T-helper 1 cell treated with Interleukin-12 subunit alpha and Interleukin-12 subunit beta and Interleukin-4 antibody, amounts not matched to agents 30 ng/mL and 1 ng/mL, for 36 hours (primary cell): ENCODE measurements at regions not wholly inside any gene's neighbourhood (a gene's known extent, or its start where the extent isn't known, plus 50 kb on each side); places are given as distances from the start of the nearest gene placed in this dataset.

Experiments used
- intact Hi-C: fragments of 100-400 bp; cut with micrococcal nuclease; formaldehyde crosslinking; loops from one replicate; pipeline ENCODE4 v1.15.1; 2024

DNA sequence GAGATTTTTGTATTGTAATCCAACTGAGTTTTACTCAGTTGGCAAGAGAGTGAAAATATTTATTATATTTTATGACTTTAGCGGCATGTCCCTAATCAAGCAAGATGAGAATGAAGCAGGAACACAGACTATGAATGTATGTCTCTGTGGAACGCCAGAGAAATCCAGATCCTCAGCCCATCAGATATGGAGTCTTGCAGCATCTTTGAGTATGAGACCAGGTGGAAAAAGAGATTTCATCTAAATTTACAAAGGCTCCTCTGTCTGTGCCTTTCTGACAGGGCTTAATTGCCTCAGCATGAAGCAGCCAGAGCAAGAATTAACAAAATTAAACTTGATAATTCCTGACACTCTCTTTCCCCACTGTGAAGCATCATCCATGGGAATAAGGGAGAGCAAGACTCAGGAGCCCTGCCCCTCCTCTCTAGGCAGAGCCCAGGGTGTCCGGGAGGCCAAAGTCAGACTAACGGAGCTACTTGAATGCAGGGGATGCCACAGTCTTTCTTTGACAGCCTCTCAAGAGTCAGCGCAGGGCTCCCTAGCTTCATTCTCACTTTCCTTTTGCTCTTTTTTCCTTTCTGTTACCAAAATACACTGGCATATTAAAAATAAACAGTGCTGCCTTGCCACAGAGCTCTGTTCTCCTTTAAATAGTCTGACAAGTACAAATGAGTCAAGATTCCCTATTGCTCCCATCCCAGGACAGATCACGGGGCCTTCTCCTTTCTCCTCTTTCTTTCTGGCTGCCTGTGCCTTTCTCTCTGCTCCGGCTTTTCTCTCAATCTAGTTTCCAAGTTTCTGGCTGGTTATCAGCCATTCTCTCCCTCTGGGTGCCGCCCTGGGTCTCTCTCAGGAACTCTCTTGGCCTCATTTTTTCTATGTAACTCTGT lies 132.2 kb upstream of the INHBA start:
- intact Hi-C loops, result no loop called here

- intact Hi-C loops, result no loop called here
These were observed 130.1 kb upstream of the INHBA start for GRCh38 chr7:41832941-41833340.

DNA sequence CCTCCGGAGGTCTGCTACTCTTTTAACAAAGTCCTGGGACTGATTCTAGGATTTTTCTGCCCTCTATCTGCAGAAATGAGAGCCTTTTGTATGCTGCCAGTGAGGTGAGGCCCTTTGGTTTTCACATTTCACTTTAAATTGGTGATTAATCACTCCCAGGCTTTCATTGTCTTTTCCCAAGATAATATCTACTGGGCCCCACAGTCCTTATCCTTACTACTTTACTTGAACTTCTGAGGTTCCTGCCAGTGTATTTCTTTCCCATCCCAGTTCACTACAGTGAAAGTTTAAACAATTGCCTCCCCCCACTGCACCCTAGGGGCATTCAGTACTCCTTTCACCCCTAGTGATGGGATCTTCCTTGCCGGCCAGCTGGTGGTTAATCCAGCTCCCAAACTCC lies 127.4 kb upstream of the INHBA start:
- intact Hi-C loops, result no loop called here

DNA sequence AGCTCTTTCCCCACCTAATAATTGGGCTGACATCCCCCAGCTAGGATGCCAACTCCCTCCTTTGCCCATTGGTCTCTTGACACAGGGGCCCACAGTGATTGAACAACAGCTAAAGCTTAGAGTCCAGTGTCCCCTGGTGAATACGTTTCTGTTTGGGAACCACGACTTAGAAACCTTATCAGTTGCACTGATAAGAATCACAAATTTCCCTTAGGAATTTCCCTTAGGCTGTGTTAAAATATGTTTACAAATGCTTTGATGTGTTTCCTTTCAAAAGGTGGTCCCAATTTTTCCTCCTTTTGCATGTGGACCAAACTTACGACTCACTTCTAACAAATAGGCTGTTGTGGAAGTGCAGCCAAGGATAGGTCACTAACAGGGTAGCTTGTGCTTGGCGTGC lies 126.0 kb upstream of the INHBA start:
- intact Hi-C loops, result no loop called here

DNA sequence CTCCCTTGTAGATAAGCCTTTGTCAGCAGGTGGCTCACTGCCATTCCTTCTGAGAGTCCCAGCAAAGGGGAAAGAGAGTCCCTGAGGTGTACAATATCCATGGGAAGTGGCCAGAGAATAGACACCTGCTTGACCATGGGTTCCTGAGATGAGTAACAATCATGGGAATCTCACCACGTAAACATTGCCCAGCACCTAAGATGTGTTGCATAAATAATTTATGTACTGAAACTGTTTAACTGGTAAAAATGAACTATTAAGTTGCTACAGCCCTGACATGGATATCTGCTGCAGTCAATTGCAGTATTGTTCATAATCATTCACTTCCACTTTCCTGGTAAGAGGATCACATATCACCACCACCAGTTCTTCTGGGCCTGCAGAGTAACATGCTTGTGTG lies 123.8 kb upstream of the INHBA start:
- intact Hi-C loops, result no loop called here

DNA sequence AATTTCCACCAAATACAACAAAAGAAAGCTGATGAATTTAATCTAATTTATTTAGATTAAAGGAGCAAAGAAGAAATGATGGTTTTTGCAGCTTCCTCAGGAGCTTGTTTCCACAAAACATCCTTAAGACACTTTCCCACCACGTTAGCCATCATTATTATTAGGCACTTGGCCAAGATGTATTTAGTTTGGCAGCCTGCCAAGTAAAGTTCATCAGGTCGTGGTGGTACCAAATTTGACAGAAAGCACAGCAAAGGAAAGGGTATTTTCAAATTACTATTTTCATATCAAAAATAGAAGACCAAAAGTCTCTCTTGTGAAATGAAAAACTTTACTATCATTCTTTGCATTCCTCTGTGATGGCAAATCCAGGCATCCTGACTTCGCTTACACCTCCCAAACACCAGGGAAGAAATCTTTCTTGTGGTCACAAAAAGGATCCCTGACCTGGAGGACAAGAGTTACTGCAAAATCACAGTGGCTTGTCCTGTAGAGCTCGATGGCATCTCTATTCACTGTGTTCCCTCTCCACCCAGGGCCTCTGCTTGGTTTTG lies 123.1 kb upstream of the INHBA start:
- intact Hi-C loops, result no loop called here

DNA sequence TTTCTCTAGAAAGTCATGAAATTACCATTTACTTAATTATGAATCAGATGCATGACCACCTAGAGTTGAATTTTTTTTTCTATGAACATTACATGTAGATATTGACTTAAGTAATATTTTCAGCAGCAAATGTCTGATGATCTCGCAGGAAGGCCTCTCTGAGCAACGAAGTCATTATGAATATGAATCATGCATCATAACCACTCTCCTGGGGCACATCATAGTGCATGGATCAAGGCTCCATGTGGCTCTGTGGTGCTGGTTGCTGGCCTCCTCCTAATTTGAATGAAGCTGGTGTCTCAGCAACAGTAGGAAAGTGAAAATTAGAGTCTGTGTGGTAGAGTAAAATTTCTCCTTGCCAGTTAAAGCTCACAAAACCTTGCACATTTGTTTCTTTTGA lies 121.4 kb upstream of the INHBA start:
- intact Hi-C loops, result no loop called here

GRCh38 chr7:41822259-41822817 lies 119.4 kb upstream of the INHBA start:
- intact Hi-C loops, result no loop called here

GRCh38 chr7:41821521-41822213 lies 118.8 kb upstream of the INHBA start:
- intact Hi-C loops, result no loop called here

GRCh38 chr7:41820111-41820671 lies 117.3 kb upstream of the INHBA start:
- intact Hi-C loops, result no loop called here

DNA sequence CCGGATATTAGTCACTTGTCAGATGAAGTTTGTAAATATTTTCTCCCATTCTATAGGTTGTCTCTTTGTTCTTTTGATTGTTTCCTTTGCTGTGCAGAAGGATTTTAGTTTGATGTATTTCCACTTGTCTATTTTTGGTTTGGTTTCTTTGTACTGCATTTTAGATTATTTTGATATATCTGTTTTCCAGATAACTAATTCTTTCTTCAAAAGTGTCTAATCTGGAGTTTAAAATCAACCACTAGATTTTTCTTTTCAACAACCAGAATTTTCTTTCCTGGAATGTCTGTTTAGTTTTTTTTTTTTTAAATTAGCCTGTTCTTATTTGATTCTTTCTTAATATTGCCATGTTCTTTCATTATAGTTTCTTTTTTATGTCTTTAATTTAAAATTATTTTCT lies 116.8 kb upstream of the INHBA start:
- intact Hi-C loops, result no loop called here

GRCh38 chr7:41818765-41819398 lies 116.0 kb upstream of the INHBA start:
- intact Hi-C loops, result no loop called here

DNA sequence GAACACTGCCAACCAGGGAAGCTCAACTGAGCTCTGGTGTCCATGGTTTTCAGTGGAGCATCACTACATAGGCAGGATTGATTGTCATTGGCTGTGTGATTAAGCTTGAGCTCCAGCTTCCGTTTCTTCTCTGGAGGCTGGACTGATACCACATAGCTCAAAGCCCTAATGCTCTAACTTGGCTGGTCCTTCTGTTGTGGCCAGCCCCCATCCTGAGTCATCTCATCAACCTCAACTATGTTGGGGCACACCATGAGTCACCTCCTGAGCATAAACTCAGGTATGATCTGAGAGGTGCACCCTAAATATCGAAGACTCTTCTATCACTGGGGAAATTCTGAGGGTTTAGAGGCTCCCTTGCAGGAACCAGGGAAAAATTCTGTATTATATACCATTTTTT lies 114.5 kb upstream of the INHBA start:
- intact Hi-C loops, result loop anchor here (1.0 kb wide), 1 partner anchor 64 kb away; no protein-coding TSS in a partner anchor

- intact Hi-C loops, result no loop called here
These were observed 113.2 kb upstream of the INHBA start for GRCh38 chr7:41816111-41816510.

DNA sequence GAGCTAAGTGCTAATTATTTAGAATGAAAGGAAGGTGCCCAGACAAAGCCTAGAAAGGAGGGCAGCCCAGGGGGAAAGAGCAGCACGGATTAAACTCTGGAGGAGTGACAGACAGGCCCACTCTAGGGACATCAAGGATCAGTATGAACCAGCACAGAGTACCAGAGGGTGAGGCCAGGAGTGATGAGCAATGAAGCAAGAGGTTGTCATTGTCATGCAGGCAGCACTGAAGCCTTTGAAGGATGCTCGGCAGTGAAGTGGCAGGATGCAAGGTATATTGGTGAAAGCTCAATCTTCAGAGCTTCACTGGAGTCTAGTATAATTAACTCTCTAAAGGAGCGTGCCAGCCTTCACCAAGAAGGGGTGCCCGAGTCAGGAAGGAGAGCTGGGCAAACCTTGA lies 112.0 kb upstream of the INHBA start:
- intact Hi-C loops, result no loop called here

- intact Hi-C loops, result no loop called here
These were observed 110.4 kb upstream of the INHBA start for GRCh38 chr7:41813286-41813685.

DNA sequence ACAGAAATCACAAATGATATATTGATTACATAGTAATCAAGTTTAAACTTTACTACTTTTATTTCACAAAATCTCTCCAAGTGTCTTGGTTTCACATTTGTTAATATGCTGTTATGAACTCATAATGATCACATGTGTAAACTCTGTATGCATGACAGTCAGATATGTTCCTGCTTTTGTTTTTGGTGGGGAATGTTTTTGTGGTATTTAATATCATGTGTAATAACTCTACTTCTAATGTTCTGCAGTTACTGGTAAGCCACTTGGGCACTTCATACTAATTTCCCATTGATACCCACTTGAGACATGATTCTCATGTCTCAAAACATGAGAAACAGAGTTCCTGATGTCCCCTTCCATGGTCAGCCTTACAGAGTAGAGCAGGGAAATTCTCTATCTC lies 109.1 kb upstream of the INHBA start:
- intact Hi-C loops, result no loop called here

GRCh38 chr7:41809940-41810576 lies 107.2 kb upstream of the INHBA start:
- intact Hi-C loops, result no loop called here

- intact Hi-C loops, result no loop called here
These were observed 106.6 kb upstream of the INHBA start for GRCh38 chr7:41809529-41809939.

GRCh38 chr7:41809116-41809515 lies 106.2 kb upstream of the INHBA start:
- intact Hi-C loops, result no loop called here

DNA sequence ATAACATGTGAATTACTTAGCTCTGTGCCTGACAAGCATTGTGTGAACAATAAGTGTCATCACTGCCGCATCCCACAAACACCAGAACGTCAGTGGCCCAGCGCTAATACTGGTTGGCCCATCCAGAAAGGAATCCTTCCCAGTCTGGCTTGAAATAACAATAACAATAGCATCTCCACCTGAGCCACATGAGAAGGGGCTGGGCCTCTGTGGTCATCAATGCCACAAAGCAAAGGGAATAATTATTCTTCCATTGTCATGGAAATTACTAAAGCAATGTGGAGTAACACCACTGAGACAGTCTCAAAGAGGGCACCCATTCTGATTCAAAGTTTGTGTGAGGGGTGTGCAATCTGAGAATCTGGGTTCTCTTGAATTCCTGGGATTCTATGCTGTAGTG lies 105.7 kb upstream of the INHBA start:
- intact Hi-C loops, result no loop called here
